Uterus (tissue), 3 donors: ENCODE measurements at regions not wholly inside any gene's neighbourhood (a gene's known extent, or its start where the extent isn't known, plus 50 kb on each side); places are given as distances from the start of the nearest gene placed in this dataset.

Experiments used
- DNase-seq, 2 donors: peaks; one replicate each; pipeline ENCODE4 v3.0.0-alpha.2; 2019 to 2020
- H3K27ac ChIP-seq, 2 donors: fragments of 200-600 bp; sonication (generic); 1 replicate in 1 of 2; 2 replicates in 1 of 2; pipeline ENCODE4 v1.5.1; 2016 to 2018
- H3K27me3 ChIP-seq, 2 donors: fragments of 200-600 bp; sonication (generic); one replicate each; pipeline ENCODE4 v1.5.1; 2018 to 2019; ENCODE audit warnings: control low read depth in 1 of 2
- H3K36me3 ChIP-seq, 2 donors: fragments of 200-600 bp; sonication (generic); one replicate each; pipeline ENCODE4 v1.5.1; 2019; ENCODE audit warnings: control low read depth in 1 of 2
- H3K4me1 ChIP-seq, 2 donors: fragments of 200-600 bp; sonication (generic); one replicate each; pipeline ENCODE4 v1.5.1; 2018 to 2019; ENCODE audit warnings: control low read depth in 1 of 2
- H3K4me3 ChIP-seq, 2 donors: fragments of 200-600 bp; sonication (generic); 1 replicate in 1 of 2; 2 replicates in 1 of 2; pipeline ENCODE4 v1.5.1; 2018 to 2019; ENCODE audit warnings: mild to moderate bottlenecking in 1 of 2
- H3K9me3 ChIP-seq, 2 donors: fragments of 200-600 bp; sonication (generic); one replicate each; pipeline ENCODE4 v1.5.1; 2019; ENCODE audit warnings: control low read depth in 1 of 2
- CTCF ChIP-seq, 4 experiments: fragments of 200-600 bp in 2 of 4; fragments of 450-650 bp in 2 of 4; sonication (generic) in 2 of 4; IDR thresholded peaks; one replicate each; pipeline ENCODE4 v1.5.1; 2016 to 2019; ENCODE audit warnings: antibody characterized with exemption in 4 of 4, mild to moderate bottlenecking in 2 of 4, moderate library complexity in 1 of 4
- POLR2A ChIP-seq, 2 donors: fragments of 450-650 bp; IDR thresholded peaks; one replicate each; pipeline ENCODE4 v1.6.1; 2016; ENCODE audit warnings: antibody characterized with exemption in 2 of 2, mild to moderate bottlenecking in 1 of 2, moderate library complexity in 1 of 2
- intact Hi-C: fragments of 100-400 bp; cut with DNase I; formaldehyde crosslinking; loops from one replicate; pipeline ENCODE4 v1.15.1; 2023; ENCODE audit warnings: low total_unique reads
- donor health status: DM: yes; HTN: yes; CAD: no.

- Histone ChIP-seq H3K27ac (no peak overlapping the region), H3K4me1 (no peaks in the 10 kb centered on the region), H3K36me3 (no peaks in the 10 kb centered on the region), H3K27me3 (no peaks in the 10 kb centered on the region), H3K9me3 (no peaks in the 10 kb centered on the region), H3K4me3 (no peak overlapping the region)
- no peak for TF ChIP-seq POLR2A (IDR thresholded peaks at IDR 0.05)
- TF ChIP-seq CTCF (IDR thresholded peaks at IDR 0.05) = no peak
- intact Hi-C loops = no loop called here
- no peak for DNase-seq
Measured at GRCh38 chr4:123824524-123824923, 427.9 kb downstream of the SPRY1 start.

DNA sequence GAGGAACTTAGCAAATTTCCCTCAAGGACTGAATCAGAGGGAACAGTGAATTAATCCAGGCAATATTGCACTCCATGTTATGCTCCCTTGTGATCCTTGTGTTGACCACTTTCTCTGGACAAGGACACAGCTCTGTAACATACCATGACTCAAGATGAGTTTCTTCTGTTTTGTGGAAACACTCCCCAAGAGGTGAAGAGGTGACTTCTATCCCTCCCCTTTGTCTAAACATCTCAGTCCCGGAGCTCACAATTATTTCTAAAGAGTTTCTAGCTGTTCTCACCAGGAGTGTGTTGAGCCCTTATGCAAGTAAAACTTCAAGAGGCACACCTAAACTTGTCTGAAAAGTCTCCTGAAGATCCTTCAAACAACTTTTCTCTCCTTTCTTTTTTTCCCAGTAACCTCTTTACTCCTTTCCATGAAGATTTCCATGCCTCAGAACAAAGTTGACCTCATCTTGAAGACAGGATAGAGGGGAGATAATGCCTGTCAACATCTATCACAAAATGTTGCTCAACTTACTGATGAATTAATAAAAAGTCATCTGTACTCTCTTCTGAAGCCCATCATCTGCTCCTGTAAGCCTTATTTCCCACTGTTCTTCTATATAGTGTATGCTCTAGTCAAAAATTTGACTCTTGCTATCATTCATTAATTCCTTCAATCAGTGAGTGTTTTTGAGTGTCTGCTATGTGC, 429.1 kb downstream of the SPRY1 start:
- Histone ChIP-seq H3K9me3 (no peaks in the 10 kb centered on the region), H3K27ac (no peak overlapping the region), H3K4me1 (no peaks in the 10 kb centered on the region), H3K4me3 (no peak overlapping the region), H3K36me3 (no peaks in the 10 kb centered on the region), H3K27me3 (no peaks in the 10 kb centered on the region)
- intact Hi-C loops = no loop called here
- TF ChIP-seq POLR2A (IDR thresholded peaks at IDR 0.05) (no peak), CTCF (IDR thresholded peaks at IDR 0.05) (no peak)
- DNase-seq = no peak

GRCh38 chr4:123826896-123827295, 430.3 kb downstream of the SPRY1 start:
- intact Hi-C loops = no loop called here
- no peak for DNase-seq
- Histone ChIP-seq H3K27ac (no peak overlapping the region), H3K27me3 (no peaks in the 10 kb centered on the region), H3K4me1 (no peaks in the 10 kb centered on the region), H3K9me3 (no peaks in the 10 kb centered on the region), H3K36me3 (no peaks in the 10 kb centered on the region), H3K4me3 (no peak overlapping the region)
- TF ChIP-seq POLR2A (IDR thresholded peaks at IDR 0.05) = no peak
- TF ChIP-seq CTCF (IDR thresholded peaks at IDR 0.05) = no peak

GRCh38 chr4:123827511-123827910, 430.9 kb downstream of the SPRY1 start:
- no peak for TF ChIP-seq CTCF (IDR thresholded peaks at IDR 0.05)
- no peak for TF ChIP-seq POLR2A (IDR thresholded peaks at IDR 0.05)
- H3K9me3 ChIP-seq = no peaks in the 10 kb centered on the region
- intact Hi-C loops = no loop called here

DNA sequence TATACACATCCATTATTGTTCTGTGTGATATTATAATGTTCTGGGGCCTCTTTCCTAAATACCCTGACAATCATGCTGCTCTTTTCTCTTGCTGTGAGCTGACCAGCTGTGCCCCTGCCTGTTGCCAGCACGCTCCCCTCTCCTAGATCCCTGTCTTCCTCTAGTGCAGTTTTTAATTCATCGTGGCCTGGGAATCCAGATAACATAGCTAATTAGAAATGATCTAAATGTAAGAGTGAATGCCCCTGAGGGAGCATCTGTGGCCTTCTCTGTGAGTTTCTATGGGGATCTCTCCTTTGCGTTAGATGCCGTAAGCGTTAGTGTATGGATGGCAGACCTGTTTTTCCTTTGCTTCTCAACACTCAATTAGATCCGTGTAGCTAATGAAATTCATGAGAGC, 434.3 kb downstream of the SPRY1 start:
- no peak overlapping the region for H3K27ac ChIP-seq
- no peak for DNase-seq

More at GRCh38 chr4:123827511-123827910, 430.9 kb downstream of the SPRY1 start:
- no peaks in the 10 kb centered on the region for H3K36me3 ChIP-seq
- no peak for DNase-seq
- H3K27ac ChIP-seq = no peak overlapping the region
- H3K4me1 ChIP-seq = no peaks in the 10 kb centered on the region
- no peak overlapping the region for H3K4me3 ChIP-seq
- no peaks in the 10 kb centered on the region for H3K27me3 ChIP-seq

More for the DNA sequence above, 434.3 kb downstream of the SPRY1 start:
- Histone ChIP-seq H3K27me3 (no peaks in the 10 kb centered on the region), H3K9me3 (no peaks in the 10 kb centered on the region), H3K4me3 (no peak overlapping the region), H3K36me3 (no peaks in the 10 kb centered on the region), H3K4me1 (no peaks in the 10 kb centered on the region)
- intact Hi-C loops = no loop called here
- no peak for TF ChIP-seq CTCF (IDR thresholded peaks at IDR 0.05)
- TF ChIP-seq POLR2A (IDR thresholded peaks at IDR 0.05) = no peak
